ENCODE measurements at regions not wholly inside any gene's neighbourhood (a gene's known extent, or its start where the extent isn't known, plus 50 kb on each side); places are given as distances from the start of the nearest gene placed in this dataset.
"Not testable (repeated sequence)": the region's sequence is repeated elsewhere in the genome, so short reads cannot be mapped to it uniquely, and the experiment has no call there.

DNA sequence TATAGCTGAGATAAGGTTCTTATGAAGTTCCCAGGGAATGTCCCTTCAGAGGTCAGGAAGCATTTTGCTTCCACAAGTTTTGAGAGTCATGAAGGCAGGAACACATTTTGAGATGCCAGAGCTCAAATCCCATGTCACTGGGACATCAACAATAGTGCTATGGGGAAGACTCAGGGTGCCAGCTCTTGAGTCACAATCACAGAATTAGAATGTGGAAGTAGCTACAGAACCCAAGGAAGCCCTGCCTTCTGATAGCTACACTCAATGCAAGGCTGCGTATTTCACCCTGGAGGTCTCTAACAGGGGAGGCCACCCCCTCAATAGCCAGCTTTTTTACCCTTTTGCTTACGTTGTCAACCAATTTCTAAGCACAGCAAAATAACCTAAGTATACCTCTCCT lies 141.3 kb downstream of the FAM72B start:
- not testable (repeated sequence) for H3K9ac ChIP-seq (ENCODE audit: low read length); H3K36me3 ChIP-seq (ENCODE audit: control insufficient read depth, insufficient read depth, low read length); H3K27me3 ChIP-seq (ENCODE audit: control insufficient read depth, insufficient read depth, low read length); H3K4me3 ChIP-seq (ENCODE audit: low read length); H3K4me1 ChIP-seq (ENCODE audit: control insufficient read depth, insufficient read depth, low read length); H3K9me3 ChIP-seq (ENCODE audit: control insufficient read depth, low read length)

DNA sequence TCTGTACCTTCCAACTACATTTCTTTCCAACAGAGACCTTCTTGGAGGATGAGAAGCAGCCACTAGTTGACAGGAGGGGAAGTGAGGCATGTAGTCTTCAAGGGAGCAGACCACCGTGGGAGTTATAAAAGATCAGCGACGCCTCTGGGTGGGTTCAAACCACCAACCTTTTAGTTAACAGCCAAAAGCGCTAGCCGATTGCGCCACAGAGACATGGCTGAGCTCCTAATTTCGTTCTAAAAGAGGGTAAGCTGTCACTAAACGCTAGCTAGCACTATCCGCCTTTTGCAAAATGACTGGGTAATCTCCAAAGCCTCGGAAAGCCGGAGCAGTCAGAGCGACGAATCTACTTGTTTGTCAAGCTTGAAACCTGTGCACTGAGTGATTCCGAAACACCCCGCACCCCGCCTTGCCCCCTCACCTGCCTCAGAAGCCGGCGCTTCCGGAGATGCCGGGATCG lies 135.8 kb downstream of the FAM72B start:
- not testable (repeated sequence) for H3K9ac ChIP-seq (ENCODE audit: low read length); H3K4me3 ChIP-seq (ENCODE audit: low read length); H3K9me3 ChIP-seq (ENCODE audit: control insufficient read depth, low read length); H3K27me3 ChIP-seq (ENCODE audit: control insufficient read depth, insufficient read depth, low read length); H3K36me3 ChIP-seq (ENCODE audit: control insufficient read depth, insufficient read depth, low read length); H3K4me1 ChIP-seq (ENCODE audit: control insufficient read depth, insufficient read depth, low read length)

DNA sequence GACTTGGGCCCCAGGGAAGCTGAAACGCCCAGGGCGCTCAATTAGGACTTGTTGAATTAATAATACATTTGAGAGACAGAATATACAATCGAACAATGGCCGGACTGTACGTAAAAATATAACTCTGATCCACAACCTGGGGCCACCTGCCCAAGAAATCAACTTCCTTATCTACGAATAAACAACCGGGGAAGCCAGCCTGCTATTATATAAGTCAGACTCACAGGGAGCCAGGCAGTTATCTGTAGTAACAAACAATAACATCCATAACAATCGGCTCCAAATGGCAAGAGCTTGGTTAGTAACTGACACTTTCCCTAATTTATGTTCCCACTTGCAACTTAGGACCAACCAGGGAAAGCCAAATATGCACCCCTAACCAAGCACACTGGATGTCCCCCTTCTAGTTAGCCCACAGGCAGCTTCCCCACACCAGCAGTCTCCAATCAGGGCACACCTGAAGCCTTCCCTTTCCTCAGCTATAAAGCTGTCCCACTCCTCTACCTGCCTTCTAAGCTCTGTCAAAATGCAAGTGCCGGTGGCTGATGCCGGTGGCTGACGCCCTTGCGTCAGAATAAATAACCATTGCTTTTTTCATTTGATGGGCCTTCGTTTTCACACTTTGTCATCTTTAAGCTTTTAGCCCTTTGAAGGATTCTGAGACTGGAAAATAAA lies 135.2 kb downstream of the FAM72B start:
- H3K36me3 ChIP-seq (ENCODE audit: control insufficient read depth, insufficient read depth, low read length); H3K9me3 ChIP-seq (ENCODE audit: control insufficient read depth, low read length); H3K4me3 ChIP-seq (ENCODE audit: low read length); H3K9ac ChIP-seq (ENCODE audit: low read length); H3K27me3 ChIP-seq (ENCODE audit: control insufficient read depth, insufficient read depth, low read length); H3K4me1 ChIP-seq (ENCODE audit: control insufficient read depth, insufficient read depth, low read length): not testable (repeated sequence)

DNA sequence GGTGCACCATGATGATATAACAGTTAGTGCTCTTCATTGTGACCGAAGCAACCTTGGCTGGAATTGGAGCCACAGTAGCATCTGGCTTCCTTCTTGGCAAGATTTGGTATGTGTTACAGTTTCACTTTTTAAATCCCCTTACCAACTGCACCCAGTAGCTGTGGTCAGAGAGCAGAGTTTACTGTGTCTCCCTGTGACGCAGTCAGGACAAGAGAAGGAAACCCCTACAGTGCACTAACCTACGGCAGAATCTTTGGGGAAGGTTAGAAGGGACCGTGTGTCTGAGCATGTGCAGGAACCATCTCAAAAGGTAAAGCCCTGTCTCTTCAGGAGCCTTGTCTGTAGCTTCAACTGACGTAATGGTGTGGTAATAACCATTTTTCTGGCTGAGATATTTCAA lies 134.0 kb downstream of the FAM72B start:
- H3K9me3 ChIP-seq (ENCODE audit: control insufficient read depth, low read length); H3K36me3 ChIP-seq (ENCODE audit: control insufficient read depth, insufficient read depth, low read length); H3K27me3 ChIP-seq (ENCODE audit: control insufficient read depth, insufficient read depth, low read length); H3K4me1 ChIP-seq (ENCODE audit: control insufficient read depth, insufficient read depth, low read length); H3K9ac ChIP-seq (ENCODE audit: low read length); H3K4me3 ChIP-seq (ENCODE audit: low read length): not testable (repeated sequence)

DNA sequence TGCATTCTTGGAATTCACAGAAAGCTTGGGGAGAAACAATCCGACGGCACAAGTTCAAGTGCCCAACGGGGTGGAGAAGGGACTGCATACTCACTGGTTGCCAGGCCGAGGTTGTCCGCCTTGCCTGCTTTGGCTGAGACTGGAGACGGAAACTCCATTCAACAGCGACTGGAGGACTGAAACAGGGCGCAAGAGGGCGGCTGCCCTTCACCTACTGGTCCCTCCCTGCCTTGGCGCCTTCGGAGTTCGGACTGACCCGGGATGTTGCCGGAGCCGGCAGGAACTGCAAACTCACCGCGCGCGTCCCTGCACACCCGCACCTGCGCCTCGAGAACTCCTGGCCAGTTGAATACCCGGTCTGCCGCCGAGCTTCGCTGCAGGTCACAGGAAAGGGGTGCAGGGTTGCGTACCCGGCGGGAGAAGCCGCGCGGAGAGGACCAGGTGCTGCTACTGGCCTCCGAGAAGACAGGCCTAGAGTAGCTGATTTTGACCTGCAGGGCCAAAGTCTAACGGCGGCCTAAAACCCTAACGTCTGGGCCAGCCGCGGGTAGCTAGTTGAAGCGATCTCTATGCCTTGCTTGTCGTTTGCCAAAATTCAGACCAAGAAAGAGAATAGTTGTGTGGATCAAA lies 132.9 kb downstream of the FAM72B start:
- H3K9me3 ChIP-seq (ENCODE audit: control insufficient read depth, low read length); H3K27me3 ChIP-seq (ENCODE audit: control insufficient read depth, insufficient read depth, low read length); H3K36me3 ChIP-seq (ENCODE audit: control insufficient read depth, insufficient read depth, low read length); H3K9ac ChIP-seq (ENCODE audit: low read length); H3K4me1 ChIP-seq (ENCODE audit: control insufficient read depth, insufficient read depth, low read length); H3K4me3 ChIP-seq (ENCODE audit: low read length): not testable (repeated sequence)

DNA sequence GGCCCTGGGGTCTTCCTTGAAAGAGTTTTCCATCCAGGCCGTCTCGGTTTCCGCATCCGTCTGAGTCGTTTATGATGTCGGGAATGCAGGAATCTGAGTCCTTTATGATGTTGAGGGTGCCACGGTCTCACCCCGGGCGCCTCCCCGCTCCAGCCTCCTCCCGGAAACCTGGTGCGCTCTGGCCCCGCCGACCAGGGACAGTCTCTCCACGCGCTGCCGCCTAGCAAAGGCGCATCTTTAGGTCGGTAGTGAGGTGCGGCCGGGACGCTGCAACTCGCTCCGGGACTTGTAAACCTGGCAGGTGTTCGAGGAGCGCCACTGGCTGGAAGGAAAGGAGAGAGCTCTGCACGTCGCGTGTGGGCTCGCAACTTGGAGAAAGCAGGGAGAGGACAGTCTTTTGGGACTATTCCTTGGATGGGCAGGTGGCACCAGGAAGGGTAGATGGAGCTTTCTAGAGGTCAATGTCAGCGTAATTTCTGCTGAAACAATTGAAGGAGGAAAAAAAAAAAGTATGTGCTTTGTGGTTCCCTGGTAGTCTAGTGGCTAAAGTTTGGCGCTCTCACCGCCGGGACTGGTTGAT lies 132.0 kb downstream of the FAM72B start:
- not testable (repeated sequence) for H3K27me3 ChIP-seq (ENCODE audit: control insufficient read depth, insufficient read depth, low read length); H3K9ac ChIP-seq (ENCODE audit: low read length); H3K4me1 ChIP-seq (ENCODE audit: control insufficient read depth, insufficient read depth, low read length); H3K9me3 ChIP-seq (ENCODE audit: control insufficient read depth, low read length); H3K36me3 ChIP-seq (ENCODE audit: control insufficient read depth, insufficient read depth, low read length); H3K4me3 ChIP-seq (ENCODE audit: low read length)

DNA sequence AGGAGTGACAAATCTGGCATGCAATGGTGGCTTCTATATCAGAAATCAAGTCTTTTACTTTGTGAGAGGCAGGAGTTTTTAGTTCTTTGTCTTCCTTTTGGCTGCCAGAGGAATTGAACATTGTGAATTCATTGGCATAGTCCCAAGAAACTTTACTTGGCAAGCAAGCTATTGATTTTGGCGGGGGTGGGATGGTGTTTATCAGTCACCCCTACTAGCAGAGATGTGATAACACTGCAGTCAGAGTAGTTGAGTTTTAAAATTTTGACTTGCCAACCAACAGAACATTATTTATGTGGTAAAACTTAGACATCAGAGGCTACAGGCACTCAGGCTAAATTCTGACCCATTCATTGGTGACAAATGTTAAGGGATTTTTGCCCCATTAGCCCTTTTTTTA lies 129.2 kb downstream of the FAM72B start:
- H3K9ac ChIP-seq (ENCODE audit: low read length); H3K27me3 ChIP-seq (ENCODE audit: control insufficient read depth, insufficient read depth, low read length); H3K9me3 ChIP-seq (ENCODE audit: control insufficient read depth, low read length); H3K4me1 ChIP-seq (ENCODE audit: control insufficient read depth, insufficient read depth, low read length); H3K36me3 ChIP-seq (ENCODE audit: control insufficient read depth, insufficient read depth, low read length); H3K4me3 ChIP-seq (ENCODE audit: low read length): not testable (repeated sequence)

DNA sequence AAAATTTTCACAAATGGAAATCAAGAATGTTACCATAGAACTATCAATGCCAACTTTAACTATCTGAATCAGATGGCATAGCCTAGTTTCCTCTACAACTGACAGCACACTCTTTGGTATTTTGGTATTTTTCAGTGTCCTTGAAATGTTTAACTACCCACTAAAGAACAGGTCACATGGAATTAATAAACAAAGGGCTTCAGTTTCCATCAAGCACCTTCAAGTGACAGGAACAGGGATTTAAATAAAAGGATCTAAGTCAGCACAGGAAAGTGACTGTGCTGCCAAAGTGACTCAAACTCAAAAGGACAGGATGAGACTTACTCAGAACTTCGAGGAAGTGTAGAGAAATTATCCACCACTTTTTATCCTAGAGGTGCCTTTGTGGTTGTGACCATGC lies 117.2 kb downstream of the FAM72B start:
- H3K4me3 ChIP-seq (ENCODE audit: low read length); H3K27me3 ChIP-seq (ENCODE audit: control insufficient read depth, insufficient read depth, low read length); H3K9me3 ChIP-seq (ENCODE audit: control insufficient read depth, low read length); H3K4me1 ChIP-seq (ENCODE audit: control insufficient read depth, insufficient read depth, low read length); H3K9ac ChIP-seq (ENCODE audit: low read length); H3K36me3 ChIP-seq (ENCODE audit: control insufficient read depth, insufficient read depth, low read length): not testable (repeated sequence)

DNA sequence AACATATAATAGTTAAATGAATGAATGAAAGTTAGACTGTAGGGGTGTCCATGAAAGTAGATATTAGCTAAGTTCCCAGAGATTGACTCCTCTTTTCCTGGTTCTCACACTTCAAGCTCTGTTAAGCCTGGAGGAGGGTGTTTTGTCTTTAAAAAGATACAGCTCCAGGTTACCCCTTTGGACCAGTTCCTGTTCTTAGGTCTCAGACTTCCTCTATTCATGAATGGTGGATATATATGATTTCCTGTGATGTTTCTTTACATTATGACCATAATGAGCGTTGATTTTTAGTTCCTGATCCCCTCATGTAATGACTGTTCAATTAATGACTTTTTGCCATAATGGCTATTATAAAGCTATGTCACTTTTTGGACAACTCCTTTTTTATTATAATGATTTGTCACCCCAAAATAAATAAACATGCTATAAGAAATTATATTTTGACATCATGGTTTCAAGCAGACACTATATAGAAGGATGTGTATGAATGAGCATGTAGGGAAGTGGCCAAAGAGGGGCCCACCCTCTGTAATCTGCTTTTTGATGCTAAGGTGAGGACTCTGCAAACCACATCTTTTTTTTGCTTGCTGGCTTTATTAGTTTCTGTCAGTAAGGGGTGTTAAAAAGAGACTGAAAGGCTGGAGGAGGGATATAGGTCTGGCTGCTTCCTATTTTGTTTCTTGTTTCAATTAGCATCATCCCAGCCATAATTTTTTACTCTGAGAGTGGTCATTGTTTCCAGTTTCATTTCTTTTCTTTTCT lies 115.2 kb downstream of the FAM72B start:
- H3K36me3 ChIP-seq (ENCODE audit: control insufficient read depth, insufficient read depth, low read length); H3K9ac ChIP-seq (ENCODE audit: low read length); H3K27me3 ChIP-seq (ENCODE audit: control insufficient read depth, insufficient read depth, low read length); H3K9me3 ChIP-seq (ENCODE audit: control insufficient read depth, low read length); H3K4me1 ChIP-seq (ENCODE audit: control insufficient read depth, insufficient read depth, low read length); H3K4me3 ChIP-seq (ENCODE audit: low read length): not testable (repeated sequence)

DNA sequence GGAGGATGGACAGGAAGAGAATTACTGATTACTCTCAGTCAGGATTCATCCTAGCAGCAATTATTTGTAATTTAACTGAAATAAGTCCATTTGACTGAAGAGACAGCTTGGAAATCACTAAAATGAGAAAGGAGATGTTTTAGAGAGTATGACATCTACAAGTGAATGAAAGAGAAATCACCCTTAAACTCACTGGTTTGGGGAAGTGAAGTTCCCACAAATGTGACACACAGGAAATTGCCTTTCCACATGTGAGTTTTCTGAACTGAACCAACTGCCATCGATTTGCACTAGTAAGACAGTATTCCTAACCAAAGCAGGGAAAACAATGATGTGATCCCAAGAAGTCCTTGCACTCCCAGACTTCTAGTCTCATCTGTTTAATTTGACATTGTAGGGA lies 110.3 kb downstream of the FAM72B start:
- H3K9ac ChIP-seq (ENCODE audit: low read length); H3K4me1 ChIP-seq (ENCODE audit: control insufficient read depth, insufficient read depth, low read length): not testable (repeated sequence)

DNA sequence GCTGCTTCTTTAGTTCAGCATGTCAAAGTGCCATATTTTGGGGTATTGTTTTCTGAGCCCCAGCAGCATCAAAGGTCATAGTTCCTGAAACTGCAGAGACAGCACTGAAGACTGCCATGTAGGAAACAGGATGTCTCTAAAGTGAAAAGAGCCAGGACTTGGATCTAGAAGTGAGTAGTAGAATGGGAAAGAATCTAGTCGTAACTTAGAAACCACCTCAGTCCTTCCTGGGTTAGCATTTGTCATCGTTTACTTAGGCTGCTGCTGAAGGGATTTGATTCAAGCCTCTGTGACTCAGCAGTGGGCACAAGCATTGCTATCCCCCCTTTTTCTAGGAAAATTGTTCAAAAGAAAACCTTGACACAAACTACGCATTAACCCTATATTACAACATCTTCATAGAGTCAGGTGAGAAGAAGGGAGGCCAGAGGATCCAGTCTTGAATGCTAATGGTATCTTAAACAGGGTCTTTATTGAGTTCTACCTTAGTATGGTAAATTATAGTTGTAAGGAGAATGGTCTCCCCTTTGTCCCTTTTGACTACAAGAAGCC lies 108.8 kb downstream of the FAM72B start:
- not testable (repeated sequence) for H3K4me3 ChIP-seq (ENCODE audit: low read length); H3K27me3 ChIP-seq (ENCODE audit: control insufficient read depth, insufficient read depth, low read length); H3K9ac ChIP-seq (ENCODE audit: low read length); H3K4me1 ChIP-seq (ENCODE audit: control insufficient read depth, insufficient read depth, low read length); H3K36me3 ChIP-seq (ENCODE audit: control insufficient read depth, insufficient read depth, low read length); H3K9me3 ChIP-seq (ENCODE audit: control insufficient read depth, low read length)

More for the DNA sequence above, 110.3 kb downstream of the FAM72B start:
- not testable (repeated sequence) for H3K9me3 ChIP-seq (ENCODE audit: control insufficient read depth, low read length); H3K27me3 ChIP-seq (ENCODE audit: control insufficient read depth, insufficient read depth, low read length); H3K4me3 ChIP-seq (ENCODE audit: low read length); H3K36me3 ChIP-seq (ENCODE audit: control insufficient read depth, insufficient read depth, low read length)

DNA sequence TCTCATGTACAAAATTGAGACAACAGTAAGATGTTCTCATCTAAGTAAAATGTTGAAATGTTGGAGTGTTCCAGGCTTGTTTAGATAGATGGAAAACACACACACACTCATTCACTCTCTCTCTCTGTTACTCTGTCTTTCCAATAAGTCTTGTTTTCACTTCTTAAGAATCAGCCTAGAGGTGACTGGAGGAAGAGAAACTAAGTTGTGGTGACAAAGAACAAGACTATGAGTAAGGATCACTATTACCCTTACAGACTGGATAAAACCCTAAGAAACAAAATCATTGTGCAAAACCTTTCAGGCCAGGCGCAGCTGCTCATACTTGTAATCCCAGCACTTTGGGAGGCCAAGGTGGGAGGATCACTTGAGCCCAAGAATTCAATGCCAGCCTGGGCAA lies 107.5 kb downstream of the FAM72B start:
- H3K4me1 ChIP-seq (ENCODE audit: control insufficient read depth, insufficient read depth, low read length); H3K27me3 ChIP-seq (ENCODE audit: control insufficient read depth, insufficient read depth, low read length); H3K9ac ChIP-seq (ENCODE audit: low read length); H3K36me3 ChIP-seq (ENCODE audit: control insufficient read depth, insufficient read depth, low read length); H3K9me3 ChIP-seq (ENCODE audit: control insufficient read depth, low read length); H3K4me3 ChIP-seq (ENCODE audit: low read length): not testable (repeated sequence)
